ENCODE measurements at regions not wholly inside any gene's neighbourhood (a gene's known extent, or its start where the extent isn't known, plus 50 kb on each side); places are given as distances from the start of the nearest gene placed in this dataset.

DNA sequence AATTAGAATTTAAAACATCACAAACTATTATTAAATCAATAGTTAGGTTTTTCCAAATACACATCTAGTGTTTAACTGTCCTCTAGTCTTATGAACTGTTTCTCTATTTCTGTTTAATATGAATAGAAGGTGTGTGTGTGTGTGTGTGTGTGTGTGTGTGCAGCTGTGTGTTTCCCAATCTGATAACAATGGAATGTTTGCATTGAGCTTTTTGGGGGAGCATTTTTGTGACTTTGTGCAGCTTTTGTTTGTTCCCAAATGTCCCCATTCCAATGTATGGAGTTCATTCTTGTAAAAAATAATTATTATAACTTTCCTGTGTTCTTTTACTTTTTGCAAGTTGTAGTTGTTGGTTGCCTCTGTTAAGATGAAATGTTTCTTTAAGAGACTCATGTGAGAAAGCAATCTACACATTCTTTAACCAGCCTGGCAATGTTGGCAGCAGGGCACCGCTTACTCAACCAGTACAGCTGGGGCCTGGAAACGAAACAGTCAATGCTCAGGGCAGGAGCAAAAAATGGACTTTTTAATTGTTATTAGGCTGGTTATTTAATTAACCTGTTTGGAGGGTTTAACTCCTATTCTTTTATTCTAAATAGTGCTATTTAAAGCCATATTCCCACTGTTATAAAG lies 354.3 kb downstream of the SRGAP2C start:
- TF ChIP-seq, protein P1, sequence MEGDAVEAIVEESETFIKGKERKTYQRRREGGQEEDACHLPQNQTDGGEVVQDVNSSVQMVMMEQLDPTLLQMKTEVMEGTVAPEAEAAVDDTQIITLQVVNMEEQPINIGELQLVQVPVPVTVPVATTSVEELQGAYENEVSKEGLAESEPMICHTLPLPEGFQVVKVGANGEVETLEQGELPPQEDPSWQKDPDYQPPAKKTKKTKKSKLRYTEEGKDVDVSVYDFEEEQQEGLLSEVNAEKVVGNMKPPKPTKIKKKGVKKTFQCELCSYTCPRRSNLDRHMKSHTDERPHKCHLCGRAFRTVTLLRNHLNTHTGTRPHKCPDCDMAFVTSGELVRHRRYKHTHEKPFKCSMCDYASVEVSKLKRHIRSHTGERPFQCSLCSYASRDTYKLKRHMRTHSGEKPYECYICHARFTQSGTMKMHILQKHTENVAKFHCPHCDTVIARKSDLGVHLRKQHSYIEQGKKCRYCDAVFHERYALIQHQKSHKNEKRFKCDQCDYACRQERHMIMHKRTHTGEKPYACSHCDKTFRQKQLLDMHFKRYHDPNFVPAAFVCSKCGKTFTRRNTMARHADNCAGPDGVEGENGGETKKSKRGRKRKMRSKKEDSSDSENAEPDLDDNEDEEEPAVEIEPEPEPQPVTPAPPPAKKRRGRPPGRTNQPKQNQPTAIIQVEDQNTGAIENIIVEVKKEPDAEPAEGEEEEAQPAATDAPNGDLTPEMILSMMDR (IDR thresholded peaks at IDR 0.05; ENCODE audit: low read length) = no peak
- no peak for TF ChIP-seq EZH2 (IDR thresholded peaks at IDR 0.05; ENCODE audit: borderline replicate concordance, low read length)

Data from OCI-LY1 (cell line).